Kidney (tissue), 13 donors: ENCODE measurements at regions not wholly inside any gene's neighbourhood (a gene's known extent, or its start where the extent isn't known, plus 50 kb on each side); places are given as distances from the start of the nearest gene placed in this dataset.

Experiments used
- DNase-seq, 5 donors: peaks; one replicate each; pipeline ENCODE4 v3.0.0-alpha.2; 2013 to 2020
- FAIRE-seq: peaks from 2 replicates; lab custom pipeline; 2012; peaks lifted over from hg19 to GRCh38; lab: Jason Lieb, UNC
- H3K27ac ChIP-seq, 2 donors: one replicate each; pipeline ENCODE4 v1.7.0; 2013; ENCODE audit warnings: low read depth in 2 of 2, low read length in 2 of 2, inconsistent platforms in 1 of 2
- H3K27me3 ChIP-seq: one replicate; pipeline ENCODE4 v1.7.1; 2013; ENCODE audit warnings: low read length, inconsistent platforms; ENCODE audit not compliant: control insufficient read depth, insufficient read depth
- H3K36me3 ChIP-seq, 3 donors: one replicate each; pipeline versions ENCODE4 v1.7.0 to v1.7.1; 2013; ENCODE audit warnings: low read length in 3 of 3, control low read depth in 1 of 3, inconsistent platforms in 1 of 3; ENCODE audit not compliant: insufficient read depth in 3 of 3, control insufficient read depth in 2 of 3
- H3K4me1 ChIP-seq, 3 donors: one replicate each; pipeline versions ENCODE4 v1.7.0 to v1.7.1; 2013; ENCODE audit warnings: low read length in 3 of 3, inconsistent platforms in 1 of 3, low read depth in 1 of 3; ENCODE audit not compliant: control insufficient read depth in 2 of 3, insufficient read depth in 2 of 3
- H3K4me3 ChIP-seq, 3 donors: one replicate each; pipeline versions ENCODE4 v1.7.0 to v1.8.1; 2013; ENCODE audit warnings: low read length in 3 of 3, control low read depth in 1 of 3, inconsistent platforms in 1 of 3
- H3K9ac ChIP-seq, 3 donors: one replicate each; pipeline versions ENCODE4 v1.7.0 to v1.7.1; 2013; ENCODE audit warnings: low read length in 3 of 3, control low read depth in 1 of 3, inconsistent platforms in 1 of 3
- H3K9me3 ChIP-seq, 3 donors: one replicate each; pipeline versions ENCODE4 v1.7.0 to v1.7.1; 2013; ENCODE audit warnings: low read length in 3 of 3, control low read depth in 1 of 3, inconsistent platforms in 1 of 3; ENCODE audit not compliant: control insufficient read depth in 2 of 3, insufficient read depth in 1 of 3
- CTCF ChIP-seq: IDR thresholded peaks from 3 replicates; pipeline ENCODE4 v1.5.1; 2012; ENCODE audit warnings: mild to moderate bottlenecking, moderate library complexity, borderline replicate concordance; ENCODE audit not compliant: insufficient read depth; ENCODE audit errors: extremely low read depth
- intact Hi-C: fragments of 100-400 bp; cut with DNase I; formaldehyde crosslinking; loops from one replicate; pipeline ENCODE4 v1.11.1; 2022
- donor health status: control.
- donor health status: control.
- donor health status: control.
- donor health status: control.
- donor health status: control.
- donor health status: DM: yes; HTN: yes; CAD: no.
- donor health status: Normal renal cell carcinoma (clear cell type).

DNA sequence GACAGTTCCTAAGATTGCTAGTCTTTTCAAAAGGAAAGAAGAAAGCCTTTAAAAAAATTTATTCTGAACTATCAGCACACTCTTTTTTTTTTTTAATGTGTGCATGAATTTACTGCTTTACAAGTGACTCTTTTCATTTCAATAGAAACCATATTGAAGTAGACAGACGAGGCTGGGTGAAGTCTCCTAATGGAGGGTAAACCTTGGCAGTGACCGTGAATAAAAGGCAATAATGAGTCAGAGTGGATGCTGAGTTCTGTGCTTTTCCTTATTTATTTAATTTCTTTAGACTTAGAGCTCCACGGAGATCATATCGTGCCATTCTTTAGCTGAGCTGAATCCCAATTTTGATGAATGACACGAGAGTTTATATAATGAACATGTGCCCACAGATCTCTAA is 196.9 kb downstream of the PRL start:
- H3K9ac ChIP-seq: no peak overlapping the region
- no peak overlapping the region for H3K4me3 ChIP-seq
- TF ChIP-seq CTCF: no peak
- FAIRE-seq (no peak), DNase-seq (no peak)
- H3K27ac ChIP-seq: no peak overlapping the region
- H3K9me3 ChIP-seq: no peaks in the 10 kb centered on the region
- H3K4me1 ChIP-seq: no peaks in the 10 kb centered on the region
- no peaks in the 10 kb centered on the region for H3K36me3 ChIP-seq
- H3K27me3 ChIP-seq: no peaks in the 10 kb centered on the region
- intact Hi-C loops: no loop called here

- intact Hi-C loops: no loop called here
- Histone ChIP-seq H3K9ac (no peak overlapping the region), H3K9me3 (no peaks in the 10 kb centered on the region), H3K27ac (no peak overlapping the region), H3K36me3 (no peaks in the 10 kb centered on the region), H3K4me3 (no peak overlapping the region), H3K27me3 (no peaks in the 10 kb centered on the region), H3K4me1 (no peaks in the 10 kb centered on the region)
- no peak for TF ChIP-seq CTCF
- no peak for FAIRE-seq
- no peak for DNase-seq
Measured at GRCh38 chr6:22101163-22101562, 195.7 kb downstream of the PRL start.

DNA sequence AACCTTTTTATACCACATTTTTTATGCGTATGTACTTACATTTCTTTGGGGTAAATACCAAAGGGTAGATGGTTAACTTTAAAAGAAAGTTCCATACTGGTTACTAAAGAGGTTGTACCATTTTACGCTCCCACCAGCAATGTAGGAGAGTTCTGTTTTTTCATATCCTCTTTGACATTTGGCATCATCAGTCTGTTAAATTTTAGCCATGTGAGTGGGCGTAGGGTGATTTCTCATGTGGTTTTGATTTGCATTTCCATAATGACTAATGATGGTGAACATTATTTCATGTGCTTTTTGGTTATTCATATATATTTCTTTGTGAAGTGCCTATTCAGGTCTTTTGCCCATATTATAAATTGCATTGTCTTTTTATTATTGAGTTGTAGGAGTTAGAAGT is 194.2 kb downstream of the PRL start:
- TF ChIP-seq CTCF: no peak
- H3K4me3 ChIP-seq: no peak overlapping the region
- no peak for FAIRE-seq
- no peaks in the 10 kb centered on the region for H3K36me3 ChIP-seq
- no peak overlapping the region for H3K27ac ChIP-seq
- no peaks in the 10 kb centered on the region for H3K27me3 ChIP-seq
- H3K9me3 ChIP-seq: no peaks in the 10 kb centered on the region
- H3K9ac ChIP-seq: no peak overlapping the region
- H3K4me1 ChIP-seq: no peaks in the 10 kb centered on the region
- intact Hi-C loops: no loop called here
- no peak for DNase-seq

GRCh38 chr6:22106451-22106850 is 190.4 kb downstream of the PRL start:
- no peak for TF ChIP-seq CTCF
- DNase-seq (no peak), FAIRE-seq (no peak)
- intact Hi-C loops: no loop called here
- Histone ChIP-seq H3K27me3 (no peaks in the 10 kb centered on the region), H3K27ac (no peak overlapping the region), H3K9ac (no peak overlapping the region), H3K4me1 (no peaks in the 10 kb centered on the region), H3K9me3 (no peaks in the 10 kb centered on the region), H3K36me3 (peaks cover 0 to 2% (median 0%) of the 10 kb centered on the region in 3 donors), H3K4me3 (no peak overlapping the region)
